GM12878 (cell line): ENCODE measurements at regions not wholly inside any gene's neighbourhood (a gene's known extent, or its start where the extent isn't known, plus 50 kb on each side); places are given as distances from the start of the nearest gene placed in this dataset.

ENCODE experiments used
- ATAC-seq: fragments of 200-7000 bp; cut with Tn5 transposase; 3 replicates; pipeline ENCODE4 v1.9.1; 2020; ENCODE audit warnings: mild to moderate bottlenecking, moderate library complexity
- BruUV-seq: library from RNA; stranded (reverse); fragments of 400-500 nt; replicated peaks from 2 replicates; lab custom pipeline; 2021; lab: Mats Ljungman, UMichigan
- CTCF ChIA-PET: fragments of 300-600 bp; sonication (Branson Sonifier 250); formaldehyde crosslinking; extraction: SDS; loops from one replicate; lab custom pipeline; 2021; ENCODE audit warnings: inconsistent platforms; lab: Yijun Ruan, JAX
- POLR2A ChIA-PET: fragments of 350-600 bp; formaldehyde crosslinking; extraction: SDS; loops from one replicate; lab custom pipeline; 2021; ENCODE audit warnings: inconsistent platforms; lab: Charles Lee
- RAD21 ChIA-PET: fragments of 300-600 bp; sonication (Branson Sonifier 250); formaldehyde crosslinking; loops from one replicate; lab custom pipeline; 2023; ENCODE audit warnings: antibody characterized with exemption; ENCODE audit not compliant: unreplicated experiment; lab: Charles Lee
- SMC1A ChIA-PET: fragments of 300-600 bp; sonication (Branson Sonifier 250); formaldehyde crosslinking; loops from one replicate; lab custom pipeline; 2023; ENCODE audit not compliant: unreplicated experiment, uncharacterized antibody; lab: Charles Lee
- DNase-seq: peaks from one replicate; pipeline ENCODE4 v3.0.0-alpha.2; 2011; ENCODE audit warnings: low read depth, low spot score
- FAIRE-seq: peaks from 3 replicates; lab custom pipeline; 2011; peaks lifted over from hg19 to GRCh38; lab: Jason Lieb, UNC
- H2AFZ ChIP-seq: 2 replicates; pipeline ENCODE4 v1.6.0; 2011; ENCODE audit warnings: low read depth, low read length, control low read depth; ENCODE audit not compliant: control insufficient read depth
- H3K27ac ChIP-seq: 2 replicates; pipeline ENCODE4 v1.5.1; 2011; ENCODE audit warnings: control low read depth; ENCODE audit not compliant: control insufficient read depth, insufficient read depth
- H3K27me3 ChIP-seq, 2 experiments: replicated peaks in 1 of 2; 2 replicates each; pipeline versions ENCODE4 v1.6.0 to v1.6.1; 2011; ENCODE audit warnings: low read length in 1 of 2; ENCODE audit not compliant: control insufficient read depth in 2 of 2, insufficient read depth in 2 of 2
- H3K36me3 ChIP-seq, 2 experiments: 2 replicates each; pipeline ENCODE4 v1.5.1; 2011; ENCODE audit warnings: low read length in 1 of 2; ENCODE audit not compliant: control insufficient read depth in 2 of 2, insufficient read depth in 2 of 2
- H3K4me1 ChIP-seq: 2 replicates; pipeline ENCODE4 v1.6.1; 2011; ENCODE audit warnings: mild to moderate bottlenecking, low read length, moderate library complexity, mixed read lengths; ENCODE audit not compliant: control insufficient read depth, insufficient read depth
- H3K4me2 ChIP-seq: 2 replicates; pipeline ENCODE4 v1.6.0; 2011; ENCODE audit warnings: control low read depth; ENCODE audit not compliant: control insufficient read depth, insufficient read depth
- H3K4me3 ChIP-seq: fragments of 200-600 bp; sonication (generic); 2 replicates; pipeline ENCODE4 v1.5.1; 2016
- H3K79me2 ChIP-seq: 2 replicates; pipeline ENCODE4 v1.6.0; 2011; ENCODE audit warnings: low read length; ENCODE audit not compliant: control insufficient read depth, insufficient read depth
- H3K9ac ChIP-seq: 2 replicates; pipeline ENCODE4 v1.8.0; 2011; ENCODE audit warnings: low read length, control low read depth, mixed read lengths; ENCODE audit not compliant: control insufficient read depth, insufficient read depth
- H3K9me3 ChIP-seq: replicated peaks from 3 replicates; pipeline ENCODE4 v1.5.1; 2011; ENCODE audit warnings: mild to moderate bottlenecking, low read length; ENCODE audit not compliant: control insufficient read depth, insufficient read depth
- H4K20me1 ChIP-seq: 2 replicates; pipeline ENCODE4 v1.6.0; 2011; ENCODE audit not compliant: control insufficient read depth, insufficient read depth
- BRCA1 ChIP-seq: IDR thresholded peaks from 2 replicates; pipeline ENCODE4 v1.6.1; 2011; ENCODE audit warnings: low read depth, low read length, improper control_type of control experiment
- CHD1 ChIP-seq: IDR thresholded peaks from 2 replicates; pipeline ENCODE4 v1.6.1; 2012; ENCODE audit warnings: low read depth, low read length, improper control_type of control experiment
- EED ChIP-seq: sonication (generic); IDR thresholded peaks from 2 replicates; pipeline ENCODE4 v1.6.1; 2016; ENCODE audit warnings: antibody characterized with exemption, low read depth
- EP300 ChIP-seq, 2 experiments: fragments of 150-350 bp in 1 of 2; IDR thresholded peaks; 2 replicates each; pipeline ENCODE4 v1.6.1; 2011 to 2012; ENCODE audit warnings: low read depth in 2 of 2, low read length in 2 of 2, borderline replicate concordance in 1 of 2, improper control_type of control experiment in 1 of 2, inconsistent platforms in 1 of 2; ENCODE audit not compliant: control insufficient read depth in 1 of 2
- GABPA ChIP-seq: IDR thresholded peaks from 2 replicates; pipeline ENCODE4 v1.6.1; 2014; ENCODE audit warnings: antibody characterized with exemption, low read depth, mild to moderate bottlenecking, inconsistent platforms
- HCFC1 ChIP-seq: fragments of 150-350 bp; IDR thresholded peaks from 2 replicates; pipeline ENCODE4 v1.6.1; 2014; ENCODE audit warnings: low read length
- KAT2A ChIP-seq: conservative IDR thresholded peaks from 2 replicates; pipeline ENCODE4 v1.6.1; 2011; ENCODE audit warnings: low read depth, low read length; ENCODE audit not compliant: control insufficient read depth
- MXI1 ChIP-seq: fragments of 150-350 bp; IDR thresholded peaks from 2 replicates; pipeline ENCODE4 v1.6.1; 2011; ENCODE audit warnings: low read depth, mild to moderate bottlenecking, inconsistent platforms, low read length, improper control_type of control experiment
- NBN ChIP-seq: fragments of 450-650 bp; IDR thresholded peaks from 2 replicates; pipeline ENCODE4 v1.6.1; 2016
- NFIC ChIP-seq: IDR thresholded peaks from 2 replicates; pipeline ENCODE4 v1.6.1; 2012; ENCODE audit warnings: low read depth, mild to moderate bottlenecking, inconsistent platforms, low read length, moderate library complexity
- NFYA ChIP-seq: IDR thresholded peaks from 2 replicates; pipeline ENCODE4 v1.6.1; 2011; ENCODE audit warnings: low read depth, mild to moderate bottlenecking, low read length, improper control_type of control experiment, borderline replicate concordance
- NR2F1 ChIP-seq: fragments of 450-650 bp; conservative IDR thresholded peaks from 2 replicates; pipeline ENCODE4 v1.6.1; 2017; ENCODE audit warnings: mild to moderate bottlenecking
- RFX5 ChIP-seq: IDR thresholded peaks from 2 replicates; pipeline ENCODE4 v1.6.1; 2011; ENCODE audit warnings: low read depth, low read length, improper control_type of control experiment
- SMAD5 ChIP-seq: IDR thresholded peaks from 2 replicates; pipeline ENCODE4 v1.6.1; 2016; ENCODE audit warnings: antibody characterized with exemption, low read depth
- ZNF622 ChIP-seq: fragments of 450-650 bp; IDR thresholded peaks from 2 replicates; pipeline ENCODE4 v1.6.1; 2017; ENCODE audit warnings: mild to moderate bottlenecking, inconsistent platforms
- WGBS: methylation state at CpG from one replicate; pipeline ENCODE4 v1.1.6; 2016; ENCODE audit warnings: low lambda C conversion rate; ENCODE audit not compliant: insufficient replicate concordance, insufficient coverage; ENCODE audit errors: missing lambda C conversion rate; 5-methylcytosine and 5-hydroxymethylcytosine counted together
- in situ Hi-C: fragments of 300-500 bp; cut with MboI; formaldehyde crosslinking; loops from 9 replicates; pipeline ENCODE4 v1.14.3; 2018; ENCODE audit warnings: mixed read lengths
- intact Hi-C: fragments of 100-400 bp; cut with micrococcal nuclease; formaldehyde crosslinking; loops from one replicate; pipeline ENCODE4 v1.14.2; 2022; ENCODE audit not compliant: unreplicated experiment
- TF ChIP-seq, protein P1 (sequence below): fragments of 450-650 bp; IDR thresholded peaks from 2 replicates; pipeline ENCODE4 v1.6.1; 2017; ENCODE audit warnings: low read depth, mild to moderate bottlenecking, moderate library complexity

DNA sequence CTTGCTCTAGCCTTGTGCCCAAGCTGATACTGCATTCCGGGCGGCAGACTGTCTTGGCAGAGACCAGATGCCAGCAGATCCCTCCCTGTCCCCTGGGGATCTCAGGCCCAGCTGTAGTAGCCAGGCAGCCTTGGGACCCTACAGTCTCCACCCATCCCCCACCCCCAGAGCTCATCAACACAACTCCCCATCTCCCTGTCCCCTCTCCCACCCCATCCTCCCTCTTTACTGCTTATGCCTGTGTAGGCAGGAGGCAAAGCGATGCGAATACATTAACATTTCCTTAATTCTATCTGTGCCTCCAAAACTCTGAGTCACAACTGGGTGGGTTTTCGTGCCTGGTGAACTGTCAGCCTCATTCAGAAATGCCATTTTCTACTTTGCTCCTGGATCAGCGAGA, 547.6 kb downstream of the BUD13 start:
- Histone ChIP-seq H3K4me2 (no peak overlapping the region), H3K27ac (no peak overlapping the region), H3K9ac (no peak overlapping the region), H2AFZ (no peak overlapping the region), H3K36me3 (no peaks in the 10 kb centered on the region), H3K9me3 (no peaks in the 10 kb centered on the region), H4K20me1 (no peaks in the 10 kb centered on the region), H3K4me3 (no peak overlapping the region), H3K79me2 (no peaks in the 10 kb centered on the region), H3K27me3 (no peaks in the 10 kb centered on the region), H3K4me1 (no peaks in the 10 kb centered on the region)
- ChIA-PET CTCF (interaction anchor here (1.0 to 1.7 kb wide), 5 partner anchors 8 to 900 kb away, joined by 3 to 4 read pairs (median 4); no protein-coding TSS in a partner anchor), SMC1A (interaction anchor here (0.8 kb wide), 1 partner anchor 8 kb away, joined by 3 read pairs; no protein-coding TSS in a partner anchor), POLR2A (no interaction called here), RAD21 (interaction anchor here (0.7 kb wide), 1 partner anchor 796 kb away, joined by 3 read pairs; no protein-coding TSS in a partner anchor)
- ATAC-seq (no peak), DNase-seq (no peak), FAIRE-seq (no peak)
- in situ Hi-C loops (no loop called here), intact Hi-C loops (no loop called here)
- no TSS peak for BruUV-seq
- TF ChIP-seq NR2F1, result no peak
- no peak for TF ChIP-seq HCFC1
- TF ChIP-seq EED, result no peak
- no peak for TF ChIP-seq NBN
- TF ChIP-seq CHD1, result no peak
- TF ChIP-seq SMAD5, result no peak
- no peak for TF ChIP-seq GABPA
- TF ChIP-seq EP300 (IDR thresholded peaks at IDR 0.05; ENCODE audit: borderline replicate concordance in 1 of 2, control insufficient read depth in 1 of 2, low read depth in 2 of 2, low read length in 2 of 2), result no peak
- 66% methylated on average over 6 of the region's 6 CpGs for WGBS

DNA sequence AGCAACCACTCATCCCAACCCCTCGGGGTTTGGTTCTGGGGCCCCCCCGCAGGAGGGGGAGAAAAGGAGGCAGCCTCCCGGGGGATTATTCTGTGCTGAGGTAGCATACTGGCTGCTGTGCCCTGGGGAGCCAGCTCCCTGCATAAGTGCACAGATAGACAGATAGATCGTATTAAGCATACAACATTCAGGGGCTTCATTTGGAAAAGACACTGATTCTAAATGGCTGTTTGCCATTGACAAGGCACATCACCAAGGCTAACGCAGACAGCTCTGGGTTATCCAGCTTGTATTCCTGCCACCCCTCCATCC, 547.9 kb downstream of the BUD13 start:
- ChIA-PET CTCF (interaction anchor here (1.0 to 1.7 kb wide), 5 partner anchors 8 to 900 kb away, joined by 3 to 4 read pairs (median 4); no protein-coding TSS in a partner anchor), RAD21 (no interaction called here), POLR2A (no interaction called here), SMC1A (interaction anchor here (1.2 kb wide), 1 partner anchor 900 kb away, joined by 3 read pairs; no protein-coding TSS in a partner anchor)
- Histone ChIP-seq H2AFZ (no peak overlapping the region), H3K27ac (no peak overlapping the region), H3K79me2 (no peaks in the 10 kb centered on the region), H3K4me1 (no peaks in the 10 kb centered on the region), H3K36me3 (no peaks in the 10 kb centered on the region), H3K9ac (no peak overlapping the region), H3K27me3 (no peaks in the 10 kb centered on the region), H3K4me3 (no peak overlapping the region), H3K9me3 (no peaks in the 10 kb centered on the region), H3K4me2 (no peak overlapping the region), H4K20me1 (no peaks in the 10 kb centered on the region)
- TF ChIP-seq, protein P1, sequence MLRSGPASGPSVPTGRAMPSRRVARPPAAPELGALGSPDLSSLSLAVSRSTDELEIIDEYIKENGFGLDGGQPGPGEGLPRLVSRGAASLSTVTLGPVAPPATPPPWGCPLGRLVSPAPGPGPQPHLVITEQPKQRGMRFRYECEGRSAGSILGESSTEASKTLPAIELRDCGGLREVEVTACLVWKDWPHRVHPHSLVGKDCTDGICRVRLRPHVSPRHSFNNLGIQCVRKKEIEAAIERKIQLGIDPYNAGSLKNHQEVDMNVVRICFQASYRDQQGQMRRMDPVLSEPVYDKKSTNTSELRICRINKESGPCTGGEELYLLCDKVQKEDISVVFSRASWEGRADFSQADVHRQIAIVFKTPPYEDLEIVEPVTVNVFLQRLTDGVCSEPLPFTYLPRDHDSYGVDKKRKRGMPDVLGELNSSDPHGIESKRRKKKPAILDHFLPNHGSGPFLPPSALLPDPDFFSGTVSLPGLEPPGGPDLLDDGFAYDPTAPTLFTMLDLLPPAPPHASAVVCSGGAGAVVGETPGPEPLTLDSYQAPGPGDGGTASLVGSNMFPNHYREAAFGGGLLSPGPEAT, result no peak
- TF ChIP-seq RFX5 (no peak), BRCA1 (no peak), NFIC (no peak), KAT2A (no peak), MXI1 (no peak), NFYA (no peak), ZNF622 (no peak)
- no peak for FAIRE-seq
- 39% methylated on average over 5 of the region's 5 CpGs for WGBS
- no peak for DNase-seq
- in situ Hi-C loops (no loop called here), intact Hi-C loops (loop anchor here (1.0 to 5.0 kb wide), 3 partner anchors 235 to 888 kb away; no protein-coding TSS in a partner anchor)
- no TSS peak for BruUV-seq
- no peak; the same call in 2 of the 3 replicates for ATAC-seq
